ENCODE measurements at regions not wholly inside any gene's neighbourhood (a gene's known extent, or its start where the extent isn't known, plus 50 kb on each side); places are given as distances from the start of the nearest gene placed in this dataset.

DNA sequence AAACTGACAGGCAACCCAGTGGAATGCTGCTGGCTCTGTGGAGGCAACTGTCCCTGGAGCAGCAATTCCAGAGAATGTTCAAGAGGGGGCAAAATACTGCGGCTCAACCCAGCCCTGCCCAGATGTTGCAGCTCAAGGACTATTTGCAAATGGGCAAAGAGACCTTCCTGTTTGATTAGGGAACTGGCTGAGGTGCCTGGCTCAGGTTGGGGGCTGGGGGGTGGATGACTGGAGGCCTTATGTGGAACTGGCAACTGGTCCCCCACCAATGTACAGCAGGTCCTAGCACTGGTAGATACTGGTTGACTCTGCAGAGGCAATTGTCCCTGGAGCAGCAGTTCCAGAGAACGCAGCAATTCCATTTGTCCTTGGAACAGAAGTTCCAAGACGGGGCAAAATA is 302.5 kb downstream of the ZPLD1 start:
- Histone ChIP-seq H3K9me3 (replicated peaks; ENCODE audit: insufficient read depth, low read length) (no peaks in the 10 kb centered on the region), H3K9ac (ENCODE audit: low read length) (no peak overlapping the region), H3K9me2 (replicated peaks; ENCODE audit: insufficient read depth, low read length) (no peaks in the 10 kb centered on the region), H3K27ac (ENCODE audit: low read length) (no peak overlapping the region), H2AFZ (ENCODE audit: low read length) (no peak overlapping the region), H3K36me3 (replicated peaks; ENCODE audit: insufficient read depth, low read length) (no peaks in the 10 kb centered on the region), H4K20me1 (ENCODE audit: insufficient read depth, low read length) (no peaks in the 10 kb centered on the region), H3K4me3 (ENCODE audit: low read length) (no peak overlapping the region), H3K4me2 (ENCODE audit: low read depth, low read length) (no peak overlapping the region), H3K27me3 (replicated peaks; ENCODE audit: insufficient read depth, low read length) (no peaks in the 10 kb centered on the region), H3K4me1 (ENCODE audit: low read length) (no peaks in the 10 kb centered on the region), H3K79me2 (ENCODE audit: low read length) (no peaks in the 10 kb centered on the region), H3F3A (ENCODE audit: insufficient read depth, low read length) (no peaks in the 10 kb centered on the region)
- TF ChIP-seq EZH2 (optimal IDR thresholded peaks at IDR 0.05; ENCODE audit: low read depth, low read length), result no peak
- no peak for TF ChIP-seq EZH2phosphoT487 (IDR thresholded peaks at IDR 0.05; ENCODE audit: low read length)
- TF ChIP-seq, protein P1, sequence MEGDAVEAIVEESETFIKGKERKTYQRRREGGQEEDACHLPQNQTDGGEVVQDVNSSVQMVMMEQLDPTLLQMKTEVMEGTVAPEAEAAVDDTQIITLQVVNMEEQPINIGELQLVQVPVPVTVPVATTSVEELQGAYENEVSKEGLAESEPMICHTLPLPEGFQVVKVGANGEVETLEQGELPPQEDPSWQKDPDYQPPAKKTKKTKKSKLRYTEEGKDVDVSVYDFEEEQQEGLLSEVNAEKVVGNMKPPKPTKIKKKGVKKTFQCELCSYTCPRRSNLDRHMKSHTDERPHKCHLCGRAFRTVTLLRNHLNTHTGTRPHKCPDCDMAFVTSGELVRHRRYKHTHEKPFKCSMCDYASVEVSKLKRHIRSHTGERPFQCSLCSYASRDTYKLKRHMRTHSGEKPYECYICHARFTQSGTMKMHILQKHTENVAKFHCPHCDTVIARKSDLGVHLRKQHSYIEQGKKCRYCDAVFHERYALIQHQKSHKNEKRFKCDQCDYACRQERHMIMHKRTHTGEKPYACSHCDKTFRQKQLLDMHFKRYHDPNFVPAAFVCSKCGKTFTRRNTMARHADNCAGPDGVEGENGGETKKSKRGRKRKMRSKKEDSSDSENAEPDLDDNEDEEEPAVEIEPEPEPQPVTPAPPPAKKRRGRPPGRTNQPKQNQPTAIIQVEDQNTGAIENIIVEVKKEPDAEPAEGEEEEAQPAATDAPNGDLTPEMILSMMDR (IDR thresholded peaks at IDR 0.05; ENCODE audit: low read length), result no peak
- no peak for DNase-seq

DNA sequence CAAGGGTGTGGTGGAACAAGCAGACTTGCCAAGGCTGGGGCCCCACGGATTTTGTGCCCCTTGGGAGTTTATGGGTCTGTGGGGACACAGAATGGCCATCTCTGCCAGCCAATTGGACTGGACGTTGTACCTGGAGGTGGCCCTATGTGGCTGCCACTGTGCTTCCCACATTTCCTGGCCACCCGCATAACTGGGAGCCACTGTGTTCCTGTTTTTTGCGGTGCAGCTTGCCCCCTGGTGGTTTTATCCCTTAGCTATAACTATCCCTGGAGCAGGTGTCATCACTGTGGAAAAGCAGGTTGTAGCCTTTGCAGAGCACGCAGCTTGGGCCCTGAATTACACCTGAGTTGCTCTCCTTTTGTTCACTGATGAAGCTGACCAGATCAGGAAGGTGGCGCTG is 306.3 kb downstream of the ZPLD1 start:
- no peaks in the 10 kb centered on the region for H3K27me3 ChIP-seq (replicated peaks; ENCODE audit: insufficient read depth, low read length)
- H3K79me2 ChIP-seq (ENCODE audit: low read length), result no peaks in the 10 kb centered on the region
- H3K4me2 ChIP-seq (ENCODE audit: low read depth, low read length), result no peak overlapping the region
- no peaks in the 10 kb centered on the region for H3F3A ChIP-seq (ENCODE audit: insufficient read depth, low read length)
- no peaks in the 10 kb centered on the region for H3K36me3 ChIP-seq (replicated peaks; ENCODE audit: insufficient read depth, low read length)
- H3K9me2 ChIP-seq (replicated peaks; ENCODE audit: insufficient read depth, low read length), result no peaks in the 10 kb centered on the region
- no peaks in the 10 kb centered on the region for H3K4me1 ChIP-seq (ENCODE audit: low read length)
- H3K9ac ChIP-seq (ENCODE audit: low read length), result no peak overlapping the region
- no peak for TF ChIP-seq EZH2 (optimal IDR thresholded peaks at IDR 0.05; ENCODE audit: low read depth, low read length)
- TF ChIP-seq EZH2phosphoT487 (IDR thresholded peaks at IDR 0.05; ENCODE audit: low read length), result no peak
- TF ChIP-seq, protein P1 (IDR thresholded peaks at IDR 0.05; ENCODE audit: low read length), result no peak
- H2AFZ ChIP-seq (ENCODE audit: low read length), result no peak overlapping the region
- H3K9me3 ChIP-seq (replicated peaks; ENCODE audit: insufficient read depth, low read length), result no peaks in the 10 kb centered on the region
- H3K4me3 ChIP-seq (ENCODE audit: low read length), result no peak overlapping the region
- H4K20me1 ChIP-seq (ENCODE audit: insufficient read depth, low read length), result no peaks in the 10 kb centered on the region
- DNase-seq, result no peak
- no peak overlapping the region for H3K27ac ChIP-seq (ENCODE audit: low read length)

DNA sequence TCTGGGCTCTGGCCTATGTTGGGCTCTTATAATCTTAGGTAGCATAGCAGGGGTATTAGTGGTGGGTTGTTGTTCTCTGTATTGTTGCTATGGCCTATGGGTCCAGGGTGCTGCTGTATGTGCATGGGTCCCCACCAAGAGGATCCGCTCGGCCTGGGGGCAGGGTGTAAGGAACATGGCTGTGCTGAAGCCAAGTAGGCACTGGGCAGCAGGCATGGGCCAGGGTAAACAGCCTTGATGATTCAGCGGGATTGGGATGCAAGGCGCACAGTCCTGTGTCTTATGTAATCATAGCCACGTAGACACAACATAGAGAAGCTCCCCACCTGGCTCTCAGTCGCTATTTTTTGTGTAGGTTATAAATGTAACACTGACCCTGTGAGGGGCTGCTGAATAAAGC is 306.9 kb downstream of the ZPLD1 start:
- H2AFZ ChIP-seq (ENCODE audit: low read length), result no peak overlapping the region
- H3K4me1 ChIP-seq (ENCODE audit: low read length), result no peaks in the 10 kb centered on the region
- H3K4me2 ChIP-seq (ENCODE audit: low read depth, low read length), result no peak overlapping the region
- no peak for TF ChIP-seq EZH2phosphoT487 (IDR thresholded peaks at IDR 0.05; ENCODE audit: low read length)
- TF ChIP-seq EZH2 (optimal IDR thresholded peaks at IDR 0.05; ENCODE audit: low read depth, low read length), result no peak
- TF ChIP-seq, protein P1 (IDR thresholded peaks at IDR 0.05; ENCODE audit: low read length), result no peak
- H3K9me3 ChIP-seq (replicated peaks; ENCODE audit: insufficient read depth, low read length), result no peaks in the 10 kb centered on the region
- no peak overlapping the region for H3K27ac ChIP-seq (ENCODE audit: low read length)
- no peaks in the 10 kb centered on the region for H3K79me2 ChIP-seq (ENCODE audit: low read length)
- no peak for DNase-seq
- H4K20me1 ChIP-seq (ENCODE audit: insufficient read depth, low read length), result no peaks in the 10 kb centered on the region
- no peak overlapping the region for H3K9ac ChIP-seq (ENCODE audit: low read length)
- H3K9me2 ChIP-seq (replicated peaks; ENCODE audit: insufficient read depth, low read length), result no peaks in the 10 kb centered on the region
- no peaks in the 10 kb centered on the region for H3K36me3 ChIP-seq (replicated peaks; ENCODE audit: insufficient read depth, low read length)
- H3K4me3 ChIP-seq (ENCODE audit: low read length), result no peak overlapping the region
- H3F3A ChIP-seq (ENCODE audit: insufficient read depth, low read length), result no peaks in the 10 kb centered on the region
- H3K27me3 ChIP-seq (replicated peaks; ENCODE audit: insufficient read depth, low read length), result no peaks in the 10 kb centered on the region

Measured in MM.1S (cell line).